ENCODE measurements at regions not wholly inside any gene's neighbourhood (a gene's known extent, or its start where the extent isn't known, plus 50 kb on each side); places are given as distances from the start of the nearest gene placed in this dataset.
"Not testable (repeated sequence)": the region's sequence is repeated elsewhere in the genome, so short reads cannot be mapped to it uniquely, and the experiment has no call there.

GRCh38 chr1:120544434-120544833 is 129.6 kb downstream of the NBPF8 start:
- H3K4me1 ChIP-seq; H3K9me3 ChIP-seq; H3K36me3 ChIP-seq; H3K4me3 ChIP-seq; H3K27ac ChIP-seq; H3K27me3 ChIP-seq; intact Hi-C loops (cut with DNase I): not testable (repeated sequence)
- ATAC-seq: peak; percentile 63 to 88 (median 80)
- WGBS (ENCODE audit: insufficient coverage, low coverage, low lambda C conversion rate, missing lambda C conversion rate): 3% methylated on average over 2 of the region's 2 CpGs
- TF ChIP-seq, protein P1, sequence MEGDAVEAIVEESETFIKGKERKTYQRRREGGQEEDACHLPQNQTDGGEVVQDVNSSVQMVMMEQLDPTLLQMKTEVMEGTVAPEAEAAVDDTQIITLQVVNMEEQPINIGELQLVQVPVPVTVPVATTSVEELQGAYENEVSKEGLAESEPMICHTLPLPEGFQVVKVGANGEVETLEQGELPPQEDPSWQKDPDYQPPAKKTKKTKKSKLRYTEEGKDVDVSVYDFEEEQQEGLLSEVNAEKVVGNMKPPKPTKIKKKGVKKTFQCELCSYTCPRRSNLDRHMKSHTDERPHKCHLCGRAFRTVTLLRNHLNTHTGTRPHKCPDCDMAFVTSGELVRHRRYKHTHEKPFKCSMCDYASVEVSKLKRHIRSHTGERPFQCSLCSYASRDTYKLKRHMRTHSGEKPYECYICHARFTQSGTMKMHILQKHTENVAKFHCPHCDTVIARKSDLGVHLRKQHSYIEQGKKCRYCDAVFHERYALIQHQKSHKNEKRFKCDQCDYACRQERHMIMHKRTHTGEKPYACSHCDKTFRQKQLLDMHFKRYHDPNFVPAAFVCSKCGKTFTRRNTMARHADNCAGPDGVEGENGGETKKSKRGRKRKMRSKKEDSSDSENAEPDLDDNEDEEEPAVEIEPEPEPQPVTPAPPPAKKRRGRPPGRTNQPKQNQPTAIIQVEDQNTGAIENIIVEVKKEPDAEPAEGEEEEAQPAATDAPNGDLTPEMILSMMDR (IDR thresholded peaks at IDR 0.05): peak in 3 of 4 donors; percentile 44 to 53 (median 53)
- DNase-seq: peak in 2 of 3 donors; percentile 27 to 65

DNA sequence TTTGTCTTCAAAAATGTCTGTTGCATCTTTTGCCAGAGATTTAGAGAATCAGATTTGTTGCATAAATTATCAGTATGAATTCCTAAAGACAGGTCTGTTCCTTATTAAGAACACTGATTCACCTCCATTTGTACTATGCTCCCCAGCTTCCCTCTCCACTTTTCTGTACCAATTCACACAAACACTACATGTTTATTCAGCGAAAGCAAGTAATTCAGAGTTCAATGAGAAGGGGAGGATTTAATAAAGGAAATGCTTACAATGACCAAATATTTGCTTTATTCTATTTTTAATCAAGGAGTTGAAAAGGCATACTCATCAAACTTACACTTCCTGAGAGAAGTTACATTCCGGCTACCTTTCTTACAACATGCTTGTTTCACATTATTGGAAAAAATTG is 135.5 kb downstream of the NBPF8 start:
- peak in 3 of 4 donors; percentile 10 to 27 (median 19) for ATAC-seq
- 13% methylated on average over 1 of the region's 2 CpGs for WGBS (ENCODE audit: insufficient coverage, low coverage, low lambda C conversion rate, missing lambda C conversion rate)

DNA sequence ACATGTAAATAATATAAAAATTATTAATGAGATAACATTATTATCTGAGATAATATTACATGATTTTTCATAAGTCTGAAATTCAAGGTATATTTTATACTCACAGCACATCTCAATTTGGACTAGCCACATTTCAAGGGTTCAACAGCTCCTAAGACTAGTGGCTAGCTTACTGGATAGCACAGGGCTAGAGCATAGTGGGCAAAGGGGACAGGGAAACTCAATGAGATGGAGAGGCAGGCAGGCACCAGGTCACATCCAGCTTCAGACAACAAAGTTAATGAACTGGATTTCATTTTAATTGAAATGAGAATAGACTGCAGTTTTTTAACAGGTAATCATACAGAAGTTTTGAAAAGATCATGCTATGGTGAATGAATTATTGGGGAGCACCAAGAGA is 137.4 kb downstream of the NBPF8 start:
- peak overlapping the region in 1 of 3 donors; percentile 43 for H3K27ac ChIP-seq
- H3K36me3 ChIP-seq; intact Hi-C loops (cut with DNase I); H3K4me3 ChIP-seq; H3K4me1 ChIP-seq; H3K27me3 ChIP-seq; H3K9me3 ChIP-seq; DNase-seq: not testable (repeated sequence)
- peak in 1 of 4 donors; percentile 19 for ATAC-seq

More for the DNA sequence above, 135.5 kb downstream of the NBPF8 start:
- H3K4me1 ChIP-seq; H3K9me3 ChIP-seq; DNase-seq; H3K4me3 ChIP-seq; intact Hi-C loops (cut with DNase I); H3K36me3 ChIP-seq; H3K27ac ChIP-seq; H3K27me3 ChIP-seq: not testable (repeated sequence)

DNA sequence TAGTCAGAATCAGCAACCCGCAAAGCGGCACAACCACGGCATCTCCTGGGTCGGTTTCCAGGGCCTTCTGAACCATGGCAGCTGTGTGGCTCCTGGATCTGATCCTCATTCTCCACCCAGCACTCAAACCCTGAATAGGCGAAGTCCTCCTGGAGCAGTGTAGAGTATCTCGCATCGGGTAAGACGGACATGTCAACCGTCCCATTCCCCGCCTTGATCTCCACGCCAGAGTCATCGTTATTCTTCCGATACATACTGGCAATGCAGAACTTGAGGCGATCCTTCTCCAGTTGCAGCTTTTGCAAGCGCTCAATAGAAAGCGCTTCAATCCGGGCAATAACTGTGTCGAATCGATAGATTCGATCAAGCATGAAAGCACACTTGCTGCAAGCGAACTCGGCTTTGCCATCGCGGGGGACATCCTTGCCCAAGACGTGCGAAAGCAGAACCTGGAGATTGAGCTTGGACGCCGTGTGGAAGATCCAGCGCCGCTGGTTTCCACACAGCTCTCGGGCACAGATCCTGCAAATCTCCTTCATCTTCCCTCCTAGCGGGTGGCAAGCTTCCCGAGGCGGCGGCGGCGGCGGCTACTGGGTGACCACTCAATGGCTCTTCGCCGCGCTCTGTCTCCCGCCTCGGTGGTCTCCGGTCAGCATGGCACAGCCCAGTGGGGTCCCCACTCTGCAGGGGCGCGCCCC is 142.9 kb downstream of the NBPF8 start:
- WGBS (ENCODE audit: insufficient coverage, low coverage, low lambda C conversion rate, missing lambda C conversion rate): no CpG with 5 or more reads among the region's 46 CpGs
- H3K27me3 ChIP-seq; H3K36me3 ChIP-seq; H3K4me1 ChIP-seq; intact Hi-C loops (cut with DNase I); H3K9me3 ChIP-seq: not testable (repeated sequence)
- H3K27ac ChIP-seq: peak overlapping the region in 2 of 3 donors; percentile 39 to 44
- DNase-seq (peak in 1 of 3 donors; percentile 46), ATAC-seq (peak in 3 of 4 donors; percentile 0 to 10 (median 7))
- H3K4me3 ChIP-seq: peak overlapping the region in 2 of 3 donors; percentile 38 to 54

DNA sequence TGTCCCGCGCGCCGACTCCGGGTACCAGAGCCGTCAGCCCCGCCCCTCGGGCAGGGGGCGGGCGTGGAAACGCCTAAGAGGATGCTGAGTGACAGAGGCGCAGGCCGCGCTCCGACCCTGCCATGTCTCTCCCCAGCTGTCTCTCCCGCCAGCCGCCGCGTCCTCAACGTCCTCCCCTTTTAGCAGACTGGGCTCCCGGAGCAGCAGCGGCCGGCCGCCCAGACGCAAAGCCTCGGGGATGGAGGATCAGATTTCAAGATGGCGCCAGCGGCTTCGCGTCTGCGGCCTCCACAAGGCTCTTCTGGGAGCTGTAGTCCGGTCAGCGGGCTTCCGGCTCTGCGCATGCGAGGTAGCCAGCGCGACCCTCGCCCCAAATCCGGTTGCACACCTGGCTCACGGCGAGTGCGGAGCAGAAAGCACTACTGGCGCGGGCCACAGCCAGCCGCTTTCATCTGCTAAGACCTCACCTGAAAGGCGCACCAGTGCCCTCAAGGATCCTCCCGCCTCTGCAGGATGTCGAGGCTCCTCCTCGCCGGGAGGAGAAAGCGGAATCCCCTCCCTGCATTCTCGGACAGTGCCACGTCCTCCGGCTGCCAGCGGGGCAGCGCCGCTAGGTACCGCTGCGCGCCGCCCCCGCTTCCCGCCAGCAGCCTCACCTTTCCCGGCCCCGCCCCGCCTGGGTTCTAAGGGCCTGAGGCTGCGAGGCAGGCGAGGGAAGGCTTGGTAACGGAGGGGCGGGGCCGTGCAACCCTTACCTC is 143.6 kb downstream of the NBPF8 start:
- WGBS (ENCODE audit: insufficient coverage, low coverage, low lambda C conversion rate, missing lambda C conversion rate): no CpG with 5 or more reads among the region's 72 CpGs
- Histone ChIP-seq H3K4me3 (peak overlapping the region; percentile 41 to 63 (median 54)), H3K27ac (peak overlapping the region; percentile 38 to 67 (median 59))
- intact Hi-C loops (cut with DNase I); H3K27me3 ChIP-seq; H3K36me3 ChIP-seq; H3K4me1 ChIP-seq; H3K9me3 ChIP-seq: not testable (repeated sequence)
- peak; percentile 43 for TF ChIP-seq POLR2A (IDR thresholded peaks at IDR 0.05)
- TF ChIP-seq, protein P1 (IDR thresholded peaks at IDR 0.05): peak in 1 of 4 donors; percentile 15
- DNase-seq: peak; percentile 71 to 83 (median 82)
- peak; percentile 85 to 93 (median 90) for ATAC-seq

DNA sequence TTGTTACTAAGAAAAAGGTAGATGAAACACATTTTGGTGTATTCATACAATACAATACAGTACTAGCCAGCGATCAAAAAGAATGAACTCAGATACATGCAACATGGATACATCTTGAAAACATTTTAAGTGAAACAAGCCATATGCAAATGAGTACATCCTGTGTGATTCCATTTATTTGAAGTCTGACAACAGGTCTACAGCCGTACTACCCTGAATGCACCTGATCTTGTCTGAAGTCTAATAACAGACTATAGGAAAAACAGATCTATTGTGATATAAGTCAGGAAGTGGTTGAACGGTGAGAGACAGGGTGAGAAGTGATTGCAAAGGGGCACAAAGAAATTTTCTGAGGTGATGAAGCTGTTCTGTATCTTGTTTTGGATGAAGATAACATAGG is 146.9 kb downstream of the NBPF8 start:
- DNase-seq, H3K9me3 ChIP-seq: not testable (repeated sequence)

DNA sequence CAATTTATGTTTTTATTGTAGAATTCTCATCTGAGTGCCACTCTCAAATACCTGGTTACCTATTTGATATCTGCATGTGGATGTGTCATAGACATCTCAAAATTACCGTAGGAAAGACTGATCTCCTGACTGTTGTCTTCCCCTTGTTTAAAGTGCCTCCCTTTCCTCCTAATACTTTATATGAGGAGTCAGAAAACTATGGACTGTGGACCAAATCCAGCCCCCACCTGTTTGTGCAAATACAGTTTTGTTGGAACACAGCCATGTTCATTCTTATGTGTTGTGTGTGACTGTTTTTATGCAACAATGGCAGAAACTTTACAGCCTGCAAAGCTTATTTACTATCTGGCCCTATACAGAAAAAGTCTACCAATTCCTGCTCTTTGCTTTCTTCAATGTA is 150.6 kb downstream of the NBPF8 start:
- H3K27me3 ChIP-seq, H3K9me3 ChIP-seq: not testable (repeated sequence)
- peak; percentile 28 to 71 (median 62) for ATAC-seq

More for the DNA sequence above, 146.9 kb downstream of the NBPF8 start:
- H3K27ac ChIP-seq; H3K4me3 ChIP-seq; H3K4me1 ChIP-seq; H3K36me3 ChIP-seq; intact Hi-C loops (cut with DNase I); H3K27me3 ChIP-seq; ATAC-seq: not testable (repeated sequence)
- WGBS (ENCODE audit: insufficient coverage, low coverage, low lambda C conversion rate, missing lambda C conversion rate): 86% methylated on average over 3 of the region's 3 CpGs

GRCh38 chr1:120567620-120568019 is 152.8 kb downstream of the NBPF8 start:
- DNase-seq; H3K27ac ChIP-seq; H3K4me1 ChIP-seq; H3K4me3 ChIP-seq; intact Hi-C loops (cut with DNase I); H3K27me3 ChIP-seq; ATAC-seq; H3K9me3 ChIP-seq; H3K36me3 ChIP-seq: not testable (repeated sequence)
- no CpG with 5 or more reads among the region's 3 CpGs for WGBS (ENCODE audit: insufficient coverage, low coverage, low lambda C conversion rate, missing lambda C conversion rate)

More for the DNA sequence above, 150.6 kb downstream of the NBPF8 start:
- H3K27ac ChIP-seq; H3K4me1 ChIP-seq; DNase-seq; H3K4me3 ChIP-seq; intact Hi-C loops (cut with DNase I); H3K36me3 ChIP-seq: not testable (repeated sequence)
- WGBS (ENCODE audit: insufficient coverage, low coverage, low lambda C conversion rate, missing lambda C conversion rate): no CpG with 5 or more reads among the region's 1 CpG

DNA sequence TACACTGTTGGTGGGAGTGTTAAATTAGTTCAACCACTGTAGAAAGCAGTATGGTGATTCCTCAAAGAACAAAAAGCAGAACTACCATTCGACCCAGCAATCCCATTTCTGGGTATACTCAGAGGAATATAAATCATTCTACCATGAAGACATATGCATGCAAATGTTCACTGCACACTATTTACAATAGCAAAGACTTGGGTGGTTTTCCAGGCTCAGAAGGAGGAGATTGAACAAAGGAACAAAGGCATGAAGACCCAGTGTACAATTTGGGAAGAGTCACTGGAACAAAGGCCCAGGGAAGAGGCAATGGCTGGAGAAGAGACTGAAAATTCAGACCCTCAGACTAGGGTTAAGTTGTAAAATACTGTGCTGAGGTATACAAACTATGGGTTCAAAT is 148.5 kb upstream of the NBPF26 start:
- H3K27me3 ChIP-seq; ATAC-seq; H3K27ac ChIP-seq; H3K4me1 ChIP-seq; intact Hi-C loops (cut with DNase I); H3K36me3 ChIP-seq; DNase-seq; H3K9me3 ChIP-seq; H3K4me3 ChIP-seq: not testable (repeated sequence)
- WGBS (ENCODE audit: insufficient coverage, low coverage, low lambda C conversion rate, missing lambda C conversion rate): no CpG with 5 or more reads among the region's 1 CpG
